Nephron progenitor cell (in vitro differentiated cells): ENCODE measurements at regions not wholly inside any gene's neighbourhood (a gene's known extent, or its start where the extent isn't known, plus 50 kb on each side); places are given as distances from the start of the nearest gene placed in this dataset.
A peak's percentile ranks its signal among the peaks of the same experiment; 100 is the strongest.

Source experiments
- DNase-seq: peaks from one replicate; pipeline ENCODE4 v3.0.0; 2021
- H3K27ac Mint-ChIP-seq: 2 replicates; pipeline ENCODE4 v1.8.0; 2021; ENCODE audit warnings: mild to moderate bottlenecking, moderate library complexity, mixed read lengths
- H3K27me3 Mint-ChIP-seq: 2 replicates; pipeline ENCODE4 v1.8.0; 2021; ENCODE audit warnings: mild to moderate bottlenecking, low read depth, mixed read lengths; ENCODE audit not compliant: poor library complexity
- H3K36me3 Mint-ChIP-seq: 2 replicates; pipeline ENCODE4 v1.8.0; 2021; ENCODE audit warnings: low read depth, mixed read lengths
- H3K4me1 Mint-ChIP-seq: 2 replicates; pipeline ENCODE4 v1.8.0; 2021; ENCODE audit warnings: mixed read lengths
- H3K4me3 Mint-ChIP-seq: 2 replicates; pipeline ENCODE4 v1.8.0; 2021; ENCODE audit warnings: mild to moderate bottlenecking, moderate library complexity, mixed read lengths
- H3K9me3 Mint-ChIP-seq: 2 replicates; pipeline ENCODE4 v1.8.0; 2021; ENCODE audit warnings: mild to moderate bottlenecking, moderate library complexity, mixed read lengths
- CTCF ChIP-seq: fragments of 200-600 bp; sonication (generic); IDR thresholded peaks from 2 replicates; pipeline ENCODE4 v1.5.0; 2021; ENCODE audit warnings: antibody characterized with exemption

- no peak overlapping the region for H3K27ac Mint-ChIP-seq
- H3K4me3 Mint-ChIP-seq: no peak overlapping the region
- H3K36me3 Mint-ChIP-seq: no peaks in the 10 kb centered on the region
- peaks cover 3% of the 10 kb centered on the region for H3K27me3 Mint-ChIP-seq
- peaks cover 28% of the 10 kb centered on the region for H3K4me1 Mint-ChIP-seq
- no peaks in the 10 kb centered on the region for H3K9me3 Mint-ChIP-seq
- no peak for TF ChIP-seq CTCF
- DNase-seq: no peak
Measured at GRCh38 chr2:207478572-207478971, 51.2 kb upstream of the CREB1 start.

- DNase-seq: no peak
- Mint-ChIP-seq H3K27me3 (peaks cover 3% of the 10 kb centered on the region), H3K27ac (peak overlapping the region; percentile 18), H3K4me1 (peaks cover 23% of the 10 kb centered on the region), H3K9me3 (no peaks in the 10 kb centered on the region), H3K36me3 (no peaks in the 10 kb centered on the region), H3K4me3 (no peak overlapping the region)
- no peak for TF ChIP-seq CTCF
Measured at GRCh38 chr2:207479198-207479785, 50.5 kb upstream of the CREB1 start.
